B cell (primary cell): ENCODE measurements at regions not wholly inside any gene's neighbourhood (a gene's known extent, or its start where the extent isn't known, plus 50 kb on each side); places are given as distances from the start of the nearest gene placed in this dataset.

Experiments used
- ATAC-seq: fragments of 200-7000 bp; cut with Tn5 transposase; one replicate; pipeline ENCODE4 v1.10.0; 2021; ENCODE audit warnings: low read depth, mild to moderate bottlenecking, moderate number of reproducible peaks, moderate library complexity
- CTCF ChIA-PET: fragments of 350-600 bp; sonication (Branson Sonifier 250); formaldehyde crosslinking; loops from one replicate; lab custom pipeline; 2021; ENCODE audit warnings: antibody characterized with exemption, inconsistent platforms; lab: Charles Lee
- POLR2A ChIA-PET: fragments of 350-600 bp; sonication (Branson Sonifier 250); formaldehyde crosslinking; loops from one replicate; lab custom pipeline; 2021; ENCODE audit warnings: antibody characterized with exemption; lab: Charles Lee
- DNase-seq: peaks from one replicate; pipeline ENCODE4 v3.0.0; 2013
- H2AFZ ChIP-seq: 2 replicates; pipeline ENCODE4 v1.6.1; 2012; ENCODE audit warnings: mild to moderate bottlenecking, low read depth, low read length; ENCODE audit not compliant: insufficient read depth, poor library complexity, severe bottlenecking
- H3K27ac ChIP-seq, 2 donors: 1 replicate in 1 of 2; 2 replicates in 1 of 2; pipeline ENCODE4 v1.5.1; 2012 to 2013; ENCODE audit warnings: low read length in 2 of 2, mild to moderate bottlenecking in 2 of 2, moderate library complexity in 1 of 2
- H3K27me3 ChIP-seq, 4 experiments: fragments of 200-600 bp in 1 of 4; sonication (generic) in 1 of 4; replicated peaks in 1 of 4; 1 replicate in 2 of 4; 2 replicates in 2 of 4; pipeline versions ENCODE4 v1.6.1 to v1.7.0; 2013 to 2016; ENCODE audit warnings: low read length in 3 of 4, mild to moderate bottlenecking in 2 of 4, mixed read lengths in 1 of 4, moderate library complexity in 1 of 4; ENCODE audit not compliant: insufficient read depth in 4 of 4, control insufficient read depth in 3 of 4; ENCODE audit errors: control extremely low read depth in 1 of 4
- H3K36me3 ChIP-seq, 2 experiments: replicated peaks in 1 of 2; 1 replicate in 1 of 2; 2 replicates in 1 of 2; pipeline versions ENCODE4 v1.6.1 to v1.7.1; 2013; ENCODE audit warnings: low read length in 1 of 2; ENCODE audit not compliant: insufficient read depth in 2 of 2, control insufficient read depth in 1 of 2; ENCODE audit errors: control extremely low read depth in 1 of 2, extremely low read depth in 1 of 2
- H3K4me1 ChIP-seq, 2 donors: fragments of 200-600 bp in 1 of 2; sonication (generic) in 1 of 2; 1 replicate in 1 of 2; 2 replicates in 1 of 2; pipeline versions ENCODE4 v1.5.1 to v1.6.1; 2013 to 2017; ENCODE audit warnings: low read length in 2 of 2; ENCODE audit not compliant: control insufficient read depth in 2 of 2, insufficient read depth in 2 of 2
- H3K4me2 ChIP-seq: replicated peaks from 2 replicates; pipeline ENCODE3; 2012; ENCODE audit warnings: mild to moderate bottlenecking, low read depth, low read length; ENCODE audit not compliant: poor library complexity, severe bottlenecking
- H3K4me3 ChIP-seq, 5 experiments: fragments of 200-600 bp in 1 of 5; sonication (generic) in 1 of 5; 1 replicate in 3 of 5; 2 replicates in 2 of 5; pipeline versions ENCODE4 v1.5.1 to v1.7.0; 2011 to 2016; ENCODE audit warnings: low read length in 4 of 5, mild to moderate bottlenecking in 4 of 5, low read depth in 2 of 5, control low read depth in 1 of 5, moderate library complexity in 1 of 5; ENCODE audit not compliant: insufficient read depth in 1 of 5; ENCODE audit errors: control extremely low read depth in 1 of 5, extremely low read depth in 1 of 5
- H3K79me2 ChIP-seq: fragments of 200-600 bp; sonication (generic); one replicate; pipeline ENCODE4 v1.6.0; 2016; ENCODE audit warnings: low read length; ENCODE audit not compliant: control insufficient read depth, insufficient read depth
- H3K9ac ChIP-seq: fragments of 200-600 bp; sonication (generic); 2 replicates; pipeline ENCODE4 v1.6.1; 2017; ENCODE audit warnings: mild to moderate bottlenecking, low read length, moderate library complexity
- H3K9me3 ChIP-seq, 3 donors: one replicate each; pipeline versions ENCODE4 v1.6.1 to v1.7.1; 2013; ENCODE audit warnings: low read length in 2 of 3; ENCODE audit not compliant: control insufficient read depth in 2 of 3, insufficient read depth in 1 of 3; ENCODE audit errors: control extremely low read depth in 1 of 3
- H4K20me1 ChIP-seq: 2 replicates; pipeline ENCODE4 v1.6.0; 2012; ENCODE audit warnings: mild to moderate bottlenecking, low read length; ENCODE audit not compliant: insufficient read depth, control insufficient read depth, poor library complexity, severe bottlenecking
- H3K27ac Mint-ChIP-seq: one replicate; pipeline ENCODE4 v1.8.0; 2021; ENCODE audit warnings: mixed read lengths
- H3K27me3 Mint-ChIP-seq: one replicate; pipeline ENCODE4 v1.8.0; 2021; ENCODE audit warnings: mixed read lengths
- H3K4me1 Mint-ChIP-seq: one replicate; pipeline ENCODE4 v1.8.0; 2021; ENCODE audit warnings: mixed read lengths
- H3K4me3 Mint-ChIP-seq: one replicate; pipeline ENCODE4 v1.8.0; 2021; ENCODE audit warnings: mixed read lengths
- H3K9me3 Mint-ChIP-seq: one replicate; pipeline ENCODE4 v1.8.0; 2022; ENCODE audit warnings: mixed read lengths; ENCODE audit not compliant: insufficient read depth
- CTCF ChIP-seq: fragments of 200-600 bp; IDR thresholded peaks from one replicate; pipeline ENCODE4 v1.8.0; 2022; ENCODE audit warnings: antibody characterized with exemption, mild to moderate bottlenecking
- EZH2 ChIP-seq: IDR thresholded peaks from 2 replicates; pipeline ENCODE4 v1.6.1; 2012; ENCODE audit warnings: borderline replicate concordance, low read depth, mild to moderate bottlenecking, moderate library complexity, low read length; ENCODE audit not compliant: insufficient read depth, poor library complexity, severe bottlenecking
- WGBS: methylation state at CpG from one replicate; pipeline ENCODE4 v1.1.5; 2013; ENCODE audit warnings: missing lambda C conversion rate; ENCODE audit not compliant: insufficient coverage; 5-methylcytosine and 5-hydroxymethylcytosine counted together
- intact Hi-C: fragments of 100-400 bp; cut with micrococcal nuclease; formaldehyde crosslinking; loops from one replicate; pipeline ENCODE4 v1.10.0; 2022

- no peak overlapping the region for H3K27ac ChIP-seq
- peak overlapping the region; percentile 78 for H3K4me2 ChIP-seq
- POLR2A ChIA-PET, result no interaction called here
- H2AFZ ChIP-seq, result peak overlapping the region; percentile 71
- ATAC-seq, result peak; percentile 77
- H3K4me1 ChIP-seq, result peaks cover 14 to 25% of the 10 kb centered on the region in 2 donors
- H3K4me3 ChIP-seq, result peak overlapping the region; percentile 24 to 45 (median 39)
- intact Hi-C loops, result loop anchor here (1.0 to 2.0 kb wide), 2 partner anchors 176 to 253 kb away; no protein-coding TSS in a partner anchor
- no peaks in the 10 kb centered on the region for H3K36me3 ChIP-seq
- peaks cover 6% of the 10 kb centered on the region for H3K27me3 Mint-ChIP-seq
- H3K27me3 ChIP-seq, result peaks cover 0 to 12% (median 5%) of the 10 kb centered on the region in 4 experiments
- H3K9ac ChIP-seq, result peak overlapping the region; percentile 50
- H4K20me1 ChIP-seq, result no peaks in the 10 kb centered on the region
- H3K9me3 ChIP-seq, result peaks cover 0 to 16% (median 0%) of the 10 kb centered on the region in 3 donors
- 14% methylated on average over 55 of the region's 56 CpGs for WGBS
- H3K9me3 Mint-ChIP-seq, result no peaks in the 10 kb centered on the region
- no peaks in the 10 kb centered on the region for H3K79me2 ChIP-seq
- DNase-seq, result peak; percentile 63
- H3K27ac Mint-ChIP-seq, result peak overlapping the region; percentile 39
- H3K4me1 Mint-ChIP-seq, result peaks cover 28% of the 10 kb centered on the region
- H3K4me3 Mint-ChIP-seq, result peak overlapping the region; percentile 71
- CTCF ChIA-PET, result interaction anchor here (1.2 to 4.8 kb wide), 6 partner anchors 11 to 275 kb away, joined by 3 to 30 read pairs (median 3); no protein-coding TSS in a partner anchor
- TF ChIP-seq EZH2, result no peak
- peak; percentile 86 for TF ChIP-seq CTCF
These were observed 106.8 kb upstream of the CLMP start for GRCh38 chr11:123301696-123302400.
